ENCODE measurements at regions not wholly inside any gene's neighbourhood (a gene's known extent, or its start where the extent isn't known, plus 50 kb on each side); places are given as distances from the start of the nearest gene placed in this dataset.
"Not testable (repeated sequence)": the region's sequence is repeated elsewhere in the genome, so short reads cannot be mapped to it uniquely, and the experiment has no call there.

GRCh38 chrX:142295190-142295589 is 90.1 kb upstream of the MAGEC2 start:
- H3K4me1 ChIP-seq = no peaks in the 10 kb centered on the region
- intact Hi-C loops (cut with DNase I; ENCODE audit: low total_unique reads) = no loop called here
- no peak for TF ChIP-seq CTCF (IDR thresholded peaks at IDR 0.05)
- DNase-seq = no peak
- H3K27me3 ChIP-seq = no peaks in the 10 kb centered on the region
- H3K27ac ChIP-seq = no peak overlapping the region
- no peaks in the 10 kb centered on the region for H3K9me3 ChIP-seq
- no peaks in the 10 kb centered on the region for H3K36me3 ChIP-seq
- no peak overlapping the region for H3K4me3 ChIP-seq

- DNase-seq; H3K27ac ChIP-seq; H3K4me3 ChIP-seq; H3K9me3 ChIP-seq; H3K27me3 ChIP-seq; intact Hi-C loops (cut with DNase I; ENCODE audit: low total_unique reads); H3K36me3 ChIP-seq; H3K4me1 ChIP-seq: not testable (repeated sequence)
Observed at GRCh38 chrX:142270166-142270565, 65.1 kb upstream of the MAGEC2 start.

- Histone ChIP-seq H3K36me3 (no peaks in the 10 kb centered on the region), H3K4me1 (no peaks in the 10 kb centered on the region), H3K27me3 (no peaks in the 10 kb centered on the region), H3K9me3 (no peaks in the 10 kb centered on the region), H3K27ac (no peak overlapping the region), H3K4me3 (no peak overlapping the region)
- DNase-seq = no peak
- intact Hi-C loops (cut with DNase I; ENCODE audit: low total_unique reads) = no loop called here
- TF ChIP-seq CTCF (IDR thresholded peaks at IDR 0.05) = no peak
Observed at GRCh38 chrX:142266417-142266816, 61.3 kb upstream of the MAGEC2 start.

DNA sequence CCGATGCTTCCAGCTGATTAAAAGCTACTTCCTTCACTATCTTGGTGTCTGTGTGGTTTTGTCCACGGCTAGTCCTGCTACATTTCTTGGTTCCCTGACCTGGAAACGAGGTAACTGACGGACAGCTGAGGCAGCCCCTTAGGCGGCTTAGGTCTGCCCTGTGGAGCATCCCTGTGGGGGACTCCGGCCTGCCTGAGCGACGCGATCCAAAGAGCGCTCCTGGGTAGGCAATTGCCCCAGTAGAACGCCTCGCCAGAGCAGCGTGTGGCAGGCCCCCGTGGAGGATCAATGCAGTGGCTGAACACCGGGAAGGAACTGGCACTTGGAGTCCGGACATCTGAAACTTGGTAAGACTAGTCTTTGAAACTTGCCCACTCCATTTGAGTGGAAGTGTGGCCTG is 60.5 kb upstream of the MAGEC2 start:
- intact Hi-C loops (cut with DNase I; ENCODE audit: low total_unique reads); DNase-seq; H3K9me3 ChIP-seq: not testable (repeated sequence)

GRCh38 chrX:142256935-142257334 is 51.8 kb upstream of the MAGEC2 start:
- DNase-seq = no peak
- H3K9me3 ChIP-seq = no peaks in the 10 kb centered on the region
- H3K27me3 ChIP-seq = no peaks in the 10 kb centered on the region
- no peaks in the 10 kb centered on the region for H3K4me1 ChIP-seq
- H3K4me3 ChIP-seq = no peak overlapping the region
- no peak for TF ChIP-seq CTCF (IDR thresholded peaks at IDR 0.05)
- no peak overlapping the region for H3K27ac ChIP-seq
- intact Hi-C loops (cut with DNase I; ENCODE audit: low total_unique reads) = no loop called here
- no peaks in the 10 kb centered on the region for H3K36me3 ChIP-seq

More for the DNA sequence above, 60.5 kb upstream of the MAGEC2 start:
- H3K27ac ChIP-seq, H3K4me3 ChIP-seq, H3K36me3 ChIP-seq, H3K27me3 ChIP-seq, H3K4me1 ChIP-seq: not testable (repeated sequence)
